NCI-H526 (cell line): ENCODE measurements at regions not wholly inside any gene's neighbourhood (a gene's known extent, or its start where the extent isn't known, plus 50 kb on each side); places are given as distances from the start of the nearest gene placed in this dataset.
A peak's percentile ranks its signal among the peaks of the same experiment; 100 is the strongest.

Source experiments
- DNase-seq, 2 experiments: peaks; one replicate each; lab custom pipeline; 2025; lab: John Stamatoyannopoulos, UW

DNA sequence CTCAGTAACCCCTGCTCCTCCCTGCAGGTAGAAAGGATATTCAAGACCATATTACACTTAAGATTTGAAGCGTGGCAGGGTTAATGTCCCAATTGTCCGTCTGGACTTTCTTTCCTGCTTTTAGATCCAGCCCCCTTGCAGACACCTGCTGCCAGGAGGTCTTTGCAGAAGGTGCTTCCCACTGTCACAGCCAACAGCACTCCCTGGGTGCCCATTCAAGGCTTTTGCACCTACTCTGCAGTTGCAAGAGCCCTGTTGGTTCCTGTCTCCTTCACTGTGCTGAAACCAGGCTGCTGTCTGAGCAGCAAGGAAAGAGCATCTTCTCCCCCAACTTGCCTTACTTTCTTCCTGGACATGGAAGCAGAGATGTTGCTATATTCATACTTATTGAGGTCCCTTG lies 1043.0 kb upstream of the POU3F3 start:
- DNase-seq, result no peak

DNA sequence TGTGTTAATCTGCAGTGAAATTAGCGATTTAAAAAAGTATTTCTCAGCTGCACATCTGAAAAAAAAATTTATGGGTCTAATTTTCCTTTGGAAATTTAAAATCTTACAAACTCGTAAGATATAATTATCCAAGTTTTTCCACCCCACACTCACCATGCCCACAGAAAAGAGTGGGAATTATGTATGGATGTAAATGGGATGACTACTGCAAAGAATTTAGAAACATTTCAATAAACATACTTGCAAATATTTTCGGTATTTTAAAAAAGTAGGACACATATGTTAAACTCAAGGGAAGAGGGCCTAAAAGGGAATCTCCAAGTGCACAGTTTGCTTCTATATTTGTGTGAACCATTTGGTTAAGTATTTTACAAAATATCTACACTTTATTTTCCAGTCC lies 1039.9 kb upstream of the POU3F3 start:
- DNase-seq, result no peak

DNA sequence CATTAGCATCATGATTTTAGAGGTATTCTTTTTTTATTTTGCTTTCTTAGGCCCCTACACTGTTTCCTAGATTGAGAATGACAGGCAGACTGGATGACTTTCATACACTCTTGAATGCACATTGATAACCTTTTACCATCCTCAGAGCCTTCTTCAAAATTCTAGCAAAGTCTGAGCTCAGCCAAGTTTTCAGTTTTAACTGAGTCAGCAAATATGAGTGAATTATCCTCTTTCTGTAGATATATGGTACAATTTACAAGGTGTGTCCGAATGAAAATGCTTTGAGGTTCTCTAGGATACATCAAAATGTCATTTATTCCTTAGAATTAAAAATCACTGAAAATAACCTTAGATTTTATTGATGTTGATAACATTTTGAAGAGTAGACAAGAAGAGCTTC lies 1038.2 kb upstream of the POU3F3 start:
- no peak for DNase-seq

DNA sequence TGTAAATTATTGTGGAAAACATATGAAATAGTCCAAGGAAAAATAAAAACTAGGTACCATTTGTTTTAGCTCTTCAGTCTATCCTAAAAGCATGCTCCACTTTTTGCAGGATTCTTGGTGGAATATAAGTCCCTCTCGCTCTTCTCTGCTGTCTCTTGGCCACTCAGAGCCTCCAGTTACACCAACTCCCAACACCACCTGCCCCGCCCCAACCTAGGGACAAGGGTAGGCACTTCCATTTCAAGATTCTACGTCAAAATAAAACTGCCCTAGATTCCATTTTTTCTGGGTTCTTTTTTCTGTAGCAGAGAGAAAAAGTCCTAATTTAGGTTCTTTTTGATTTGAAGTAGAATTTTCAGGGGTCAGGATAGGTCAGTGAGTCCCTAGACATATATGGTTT lies 1036.2 kb upstream of the POU3F3 start:
- DNase-seq, result no peak

DNA sequence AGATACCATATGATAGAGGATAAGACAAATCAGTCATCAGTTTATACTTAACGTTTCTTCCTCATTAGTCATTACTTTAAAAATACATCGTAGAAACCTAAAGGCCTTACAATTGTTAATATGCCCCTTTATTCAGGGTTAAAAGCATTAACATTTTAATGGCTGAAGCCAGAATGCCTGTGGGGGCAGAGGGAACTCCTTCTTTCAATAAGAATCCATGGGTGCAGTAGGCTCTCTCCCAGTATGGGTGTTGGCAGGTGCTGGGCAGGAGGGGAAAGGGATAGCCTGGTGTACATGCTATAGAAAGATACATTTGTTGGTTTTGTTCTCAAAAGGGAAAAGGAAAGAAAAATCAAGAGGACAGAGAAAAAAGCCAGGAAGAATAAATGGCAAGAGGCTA lies 1035.7 kb upstream of the POU3F3 start:
- DNase-seq, result no peak

DNA sequence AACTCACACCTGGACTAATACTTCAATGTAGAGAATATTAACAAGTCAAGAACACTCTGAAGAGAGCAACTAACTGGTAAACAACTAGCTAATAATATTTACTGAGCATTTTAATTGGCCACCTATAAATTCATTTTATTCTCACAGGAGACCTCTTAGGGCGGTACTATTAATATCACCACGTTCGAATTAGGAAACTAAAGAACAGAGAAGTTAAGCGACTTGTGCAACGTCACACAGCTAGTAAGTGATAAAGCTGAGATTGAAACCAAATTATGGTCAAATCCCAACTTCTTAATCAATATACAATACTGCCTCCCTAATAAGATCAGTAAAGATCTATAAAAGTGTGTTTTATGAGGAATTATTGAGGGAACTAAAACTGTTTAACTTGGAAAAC lies 1034.3 kb upstream of the POU3F3 start:
- no peak for DNase-seq

DNA sequence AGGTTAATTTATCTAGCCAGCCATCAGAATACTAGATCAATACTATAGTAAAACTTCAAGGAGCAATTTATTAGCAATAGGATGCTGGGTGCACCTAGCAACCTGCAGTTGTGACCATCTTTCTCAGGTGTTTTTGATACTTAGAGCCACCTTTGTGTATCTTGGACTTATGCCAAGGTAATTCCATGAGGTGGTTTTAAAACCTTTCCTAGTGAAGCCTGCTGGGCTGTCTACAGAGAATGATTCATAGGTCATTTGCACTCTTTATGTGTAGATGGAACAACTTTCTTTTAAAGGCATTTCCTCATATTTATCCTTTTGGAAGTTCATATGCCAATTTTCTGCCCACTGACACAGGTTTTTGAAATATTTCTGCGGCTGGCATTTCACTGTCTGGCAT lies 1030.1 kb upstream of the POU3F3 start:
- peak in 1 of 2 experiments; percentile 33 for DNase-seq

GRCh38 chr2:103847276-103847675 lies 1006.6 kb upstream of the POU3F3 start:
- no peak for DNase-seq

GRCh38 chr2:103859238-103859637 lies 994.7 kb upstream of the POU3F3 start:
- no peak for DNase-seq

DNA sequence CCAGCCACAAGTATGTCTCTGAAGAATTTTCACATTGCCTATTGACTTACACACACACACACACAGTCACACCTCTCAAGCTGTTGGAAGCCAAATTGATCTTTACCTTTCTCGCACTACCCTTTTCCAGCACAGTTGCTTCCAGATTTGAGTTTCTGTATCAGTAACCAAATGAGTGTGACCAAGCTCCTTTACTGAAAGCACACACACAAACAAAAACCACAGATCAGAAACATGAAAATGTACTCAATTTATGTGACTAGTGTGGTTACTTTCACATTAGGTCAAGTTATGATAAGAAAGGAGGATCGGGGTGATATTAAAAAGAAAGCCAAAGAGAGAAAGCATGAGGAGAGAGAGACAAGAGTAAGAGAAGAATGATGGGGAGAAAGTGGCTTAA lies 993.9 kb upstream of the POU3F3 start:
- DNase-seq, result no peak

DNA sequence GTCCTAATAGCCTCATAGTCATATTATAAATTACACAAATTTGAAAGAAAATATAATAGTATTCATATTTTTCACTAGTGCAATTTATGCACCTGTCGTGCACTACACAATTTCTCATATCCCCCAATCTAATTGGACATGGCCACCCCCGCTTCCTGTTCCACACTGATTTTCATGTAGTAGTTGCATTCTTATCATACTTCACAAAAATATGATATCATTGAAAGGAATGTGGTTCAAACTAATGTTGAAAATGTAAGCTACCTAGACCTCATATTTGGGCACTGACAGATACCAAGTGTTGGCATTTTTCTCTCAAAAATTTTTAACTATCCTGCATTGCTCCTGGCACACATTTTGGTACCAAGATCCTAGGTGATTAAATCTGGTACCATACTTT lies 985.5 kb upstream of the POU3F3 start:
- no peak for DNase-seq

- no peak for DNase-seq
Measured at GRCh38 chr2:103873716-103874351, 980.1 kb upstream of the POU3F3 start.

- no peak for DNase-seq
Measured at GRCh38 chr2:103875131-103875530, 978.8 kb upstream of the POU3F3 start.

GRCh38 chr2:103875531-103875930 lies 978.4 kb upstream of the POU3F3 start:
- no peak for DNase-seq

DNA sequence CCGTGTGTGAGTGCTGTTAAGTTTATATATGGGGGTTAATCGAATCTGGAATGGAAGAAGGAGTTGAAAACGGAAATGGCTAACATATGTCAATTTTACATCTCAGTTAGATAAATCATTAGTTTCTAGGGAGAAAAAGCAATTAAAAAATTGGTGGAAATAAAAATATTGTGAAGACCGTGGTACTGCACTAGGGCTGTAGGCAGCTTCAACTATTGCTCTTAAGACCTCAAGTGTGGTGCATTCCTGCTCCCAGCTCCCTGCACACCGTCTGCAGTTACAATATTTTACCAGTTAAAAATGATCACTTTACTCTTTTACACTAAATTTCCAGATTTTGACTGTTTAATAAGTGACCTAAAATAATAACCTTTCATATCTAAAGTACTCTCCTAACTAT lies 977.3 kb upstream of the POU3F3 start:
- DNase-seq, result no peak

- DNase-seq, result no peak
Measured at GRCh38 chr2:103879101-103879500, 974.8 kb upstream of the POU3F3 start.

DNA sequence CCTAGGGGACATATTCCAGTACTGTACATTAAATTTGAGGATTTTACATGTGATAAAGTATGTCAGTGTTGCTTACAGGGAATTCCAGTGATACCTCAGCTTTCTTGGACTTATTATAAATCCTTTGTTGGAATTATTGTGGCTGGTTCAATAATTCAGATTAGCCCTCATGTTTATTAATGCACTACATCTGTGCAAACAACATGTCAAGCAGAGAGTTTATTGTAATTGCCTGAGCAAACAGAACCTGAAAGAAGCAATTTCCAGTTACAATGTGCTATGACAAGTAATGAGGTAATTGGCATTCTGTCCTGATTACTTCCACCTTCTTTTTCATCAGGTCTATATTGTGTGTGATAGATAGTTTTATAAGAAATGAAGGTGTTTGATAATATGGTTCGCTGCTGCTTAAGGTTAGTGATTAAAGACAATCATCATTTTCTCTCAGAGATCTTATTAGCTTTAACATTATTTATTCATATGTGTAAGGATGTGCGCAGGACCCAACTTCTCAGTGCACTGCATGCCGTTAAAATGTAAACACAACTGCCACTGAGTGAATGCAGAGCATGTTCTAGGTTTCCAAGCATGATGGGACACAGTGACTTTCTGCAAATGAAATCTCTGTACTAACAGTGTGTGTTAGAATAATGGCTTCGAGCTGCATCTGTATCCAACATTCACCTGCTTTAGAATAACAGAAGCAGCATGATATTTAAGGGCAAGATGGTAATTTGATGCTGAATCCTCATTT lies 973.7 kb upstream of the POU3F3 start:
- no peak for DNase-seq

GRCh38 chr2:103887625-103888024 lies 966.3 kb upstream of the POU3F3 start:
- DNase-seq, result peak; percentile 63 to 77

DNA sequence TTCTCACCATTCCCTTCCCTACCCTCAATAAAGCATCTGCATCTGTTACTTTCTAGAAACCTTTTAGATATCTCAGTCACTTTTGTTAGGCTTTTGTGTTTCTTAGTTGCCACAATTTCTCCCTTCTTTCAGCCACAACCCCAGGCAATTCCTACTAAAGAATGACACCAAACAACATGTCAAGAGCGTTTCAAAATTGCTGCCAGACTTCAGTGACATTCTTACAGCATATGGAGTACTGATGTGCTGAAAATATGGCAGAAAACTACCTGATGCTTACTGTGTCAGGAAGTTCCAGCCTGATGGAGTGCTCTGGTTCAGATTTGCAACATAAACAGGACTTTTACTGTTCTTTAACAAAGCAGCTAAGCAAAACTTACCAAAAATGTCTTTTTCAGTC lies 957.7 kb upstream of the POU3F3 start:
- no peak for DNase-seq

GRCh38 chr2:103898561-103898960 lies 955.4 kb upstream of the POU3F3 start:
- no peak for DNase-seq

GRCh38 chr2:103902347-103902746 lies 951.6 kb upstream of the POU3F3 start:
- no peak for DNase-seq

GRCh38 chr2:103921161-103921560 lies 932.8 kb upstream of the POU3F3 start:
- no peak for DNase-seq

DNA sequence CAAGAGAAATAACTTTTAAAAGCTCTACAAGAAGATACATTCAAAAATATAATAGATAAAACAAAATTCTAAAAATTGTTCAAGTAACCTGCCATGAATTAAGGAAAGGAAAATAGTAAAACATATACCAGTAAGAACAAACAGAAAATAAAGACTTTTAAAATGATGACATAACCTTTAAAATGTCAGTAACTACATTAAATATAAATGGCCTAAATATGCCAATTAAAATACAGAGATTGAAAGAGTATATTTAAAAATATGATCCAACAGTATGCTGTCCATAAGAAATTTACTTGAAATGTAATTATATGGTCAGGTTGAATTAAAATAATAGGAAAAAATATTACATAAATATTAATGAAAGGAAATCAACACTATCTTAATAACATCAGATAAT lies 911.7 kb upstream of the POU3F3 start:
- DNase-seq, result no peak

DNA sequence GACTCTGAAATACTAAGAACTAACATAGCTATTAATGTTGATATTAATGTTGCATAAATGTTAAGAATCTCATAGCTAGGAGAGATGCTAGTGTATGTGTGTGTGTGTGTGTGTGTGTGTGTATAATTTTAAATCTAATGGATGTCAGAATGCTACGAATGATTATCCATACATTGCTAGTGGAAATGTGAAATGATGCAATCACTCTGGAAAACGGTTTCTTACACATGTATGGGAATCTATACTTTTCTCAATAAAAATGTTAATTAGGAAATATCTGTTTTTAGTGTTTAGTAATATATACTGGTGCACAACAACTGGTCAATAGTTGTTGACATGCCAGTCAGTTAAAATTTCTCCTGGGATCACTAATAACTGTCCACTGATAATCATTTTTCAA lies 908.8 kb upstream of the POU3F3 start:
- DNase-seq, result no peak
